ENCODE measurements at regions not wholly inside any gene's neighbourhood (a gene's known extent, or its start where the extent isn't known, plus 50 kb on each side); places are given as distances from the start of the nearest gene placed in this dataset.

- TF ChIP-seq CTCF (IDR thresholded peaks at IDR 0.05 in 2 of 3, conservative IDR thresholded peaks at IDR 0.05 in 1 of 3; ENCODE audit: borderline replicate concordance in 1 of 3, insufficient read depth in 1 of 3, low read depth in 2 of 3, low read length in 2 of 3) (no peak), CEBPB (IDR thresholded peaks at IDR 0.05; ENCODE audit: low read depth) (no peak), ELF1 (IDR thresholded peaks at IDR 0.05; ENCODE audit: borderline replicate concordance, low read depth) (no peak), EGR1 (IDR thresholded peaks at IDR 0.05; ENCODE audit: low read depth) (no peak), JUND (IDR thresholded peaks at IDR 0.05) (no peak), MAX (IDR thresholded peaks at IDR 0.05) (no peak), POLR2A (IDR thresholded peaks at IDR 0.05; ENCODE audit: borderline replicate concordance, extremely low read depth, insufficient read depth, insufficient read length) (no peak)
These were observed 184.4 kb upstream of the LPP start for GRCh38 chr3:187969581-187969950.

Data from HCT116 (cell line).